DND-41 (cell line): ENCODE measurements at regions not wholly inside any gene's neighbourhood (a gene's known extent, or its start where the extent isn't known, plus 50 kb on each side); places are given as distances from the start of the nearest gene placed in this dataset.
"Not testable (repeated sequence)": the region's sequence is repeated elsewhere in the genome, so short reads cannot be mapped to it uniquely, and the experiment has no call there.

Source experiments
- ATAC-seq: fragments of 200-7000 bp; cut with Tn5 transposase; 3 replicates; pipeline ENCODE4 v1.9.1; 2021; ENCODE audit warnings: low read depth; ENCODE audit not compliant: insufficient read depth
- DNase-seq: peaks from one replicate; pipeline ENCODE4 v3.0.0-alpha.2; 2020
- H2AFZ ChIP-seq: 2 replicates; pipeline ENCODE4 v1.6.0; 2012; ENCODE audit warnings: low read depth, low read length
- H3K27ac ChIP-seq: 2 replicates; pipeline ENCODE4 v1.5.1; 2012; ENCODE audit warnings: low read length, inconsistent platforms
- H3K27me3 ChIP-seq: fragments of 200-600 bp; sonication (generic); 2 replicates; pipeline ENCODE4 v1.6.0; 2012; ENCODE audit warnings: low read length, mild to moderate bottlenecking, inconsistent platforms; ENCODE audit not compliant: insufficient read depth, poor library complexity
- H3K36me3 ChIP-seq: 2 replicates; pipeline ENCODE4 v1.5.1; 2012; ENCODE audit warnings: low read length, inconsistent platforms; ENCODE audit not compliant: insufficient read depth
- H3K4me1 ChIP-seq: 2 replicates; pipeline ENCODE4 v1.5.1; 2012; ENCODE audit warnings: mild to moderate bottlenecking, low read length; ENCODE audit not compliant: insufficient read depth
- H3K4me2 ChIP-seq: 2 replicates; pipeline ENCODE4 v1.6.0; 2012; ENCODE audit warnings: mild to moderate bottlenecking, moderate library complexity, low read length, inconsistent platforms; ENCODE audit not compliant: insufficient read depth
- H3K4me3 ChIP-seq, 2 experiments: fragments of 200-600 bp in 1 of 2; shearing (Covaris generic) in 1 of 2; 2 replicates each; pipeline ENCODE4 v1.5.1; 2012 to 2016; ENCODE audit warnings: inconsistent platforms in 2 of 2, low read length in 2 of 2, mild to moderate bottlenecking in 2 of 2, low read depth in 1 of 2, moderate library complexity in 1 of 2
- H3K79me2 ChIP-seq: 2 replicates; pipeline ENCODE4 v1.6.0; 2012; ENCODE audit warnings: low read length, inconsistent platforms; ENCODE audit not compliant: insufficient read depth
- H3K9ac ChIP-seq: 2 replicates; pipeline ENCODE4 v1.6.0; 2012; ENCODE audit warnings: low read depth, mild to moderate bottlenecking, inconsistent platforms, low read length, moderate library complexity
- H3K9me3 ChIP-seq: 2 replicates; pipeline ENCODE4 v1.5.1; 2012; ENCODE audit warnings: low read length, moderate library complexity, mild to moderate bottlenecking, inconsistent platforms; ENCODE audit not compliant: insufficient read depth, severe bottlenecking
- H4K20me1 ChIP-seq: 2 replicates; pipeline ENCODE4 v1.6.0; 2012; ENCODE audit warnings: low read length; ENCODE audit not compliant: insufficient read depth
- CTCF ChIP-seq: IDR thresholded peaks from 2 replicates; pipeline ENCODE4 v1.5.1; 2012; ENCODE audit warnings: borderline replicate concordance, low read length, moderate library complexity, mild to moderate bottlenecking; ENCODE audit not compliant: poor library complexity, severe bottlenecking; ENCODE audit errors: extremely low read depth
- EZH2 ChIP-seq: IDR thresholded peaks from 3 replicates; pipeline ENCODE4 v1.6.1; 2012; ENCODE audit warnings: borderline replicate concordance, low read depth, mild to moderate bottlenecking, moderate library complexity, low read length, inconsistent platforms; ENCODE audit not compliant: severe bottlenecking

DNA sequence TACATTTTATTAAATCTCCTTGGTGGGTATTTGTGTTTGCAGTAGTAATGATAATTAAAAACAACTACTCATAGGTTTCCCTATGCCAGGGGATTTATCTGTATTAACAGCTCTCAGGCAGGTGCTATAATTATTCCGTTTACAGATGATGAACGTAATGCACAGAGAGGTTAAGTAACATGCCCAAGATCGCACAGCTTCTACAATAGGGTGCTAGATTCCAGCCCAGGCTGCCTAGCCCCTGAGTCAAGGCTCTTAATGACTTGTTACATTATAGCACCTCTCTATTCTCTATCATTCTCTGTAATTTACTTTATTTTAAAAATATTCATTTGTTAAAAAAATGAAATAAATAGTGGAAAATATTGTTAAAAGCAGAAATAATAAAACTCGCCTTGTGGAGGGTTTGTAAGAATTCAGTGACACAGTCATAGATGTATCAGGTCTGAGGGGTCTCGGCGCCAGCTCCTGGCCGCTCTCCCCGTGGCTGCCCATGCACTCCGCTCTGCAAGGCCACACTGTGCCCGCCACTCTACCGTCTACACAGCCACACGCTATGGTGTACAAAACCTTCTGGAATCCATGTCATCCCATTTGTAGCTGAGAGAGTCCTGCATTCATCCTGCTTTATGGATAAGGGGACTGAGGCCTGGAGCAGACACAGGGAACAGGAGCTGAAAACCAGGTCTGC lies 562.2 kb downstream of the MATN1 start:
- TF ChIP-seq CTCF (no peak), EZH2 (no peak)
- no peaks in the 10 kb centered on the region for H3K4me1 ChIP-seq
- no peak overlapping the region for H3K27ac ChIP-seq
- H3K79me2 ChIP-seq: no peaks in the 10 kb centered on the region
- no peaks in the 10 kb centered on the region; the same call in 1 of the 2 replicates for H4K20me1 ChIP-seq
- peaks cover 3% of the 10 kb centered on the region for H3K27me3 ChIP-seq
- H3K9ac ChIP-seq: no peak overlapping the region
- H3K9me3 ChIP-seq: no peaks in the 10 kb centered on the region
- H2AFZ ChIP-seq: no peak overlapping the region
- DNase-seq: no peak
- ATAC-seq: no peak
- H3K4me3 ChIP-seq: no peak overlapping the region
- no peaks in the 10 kb centered on the region for H3K36me3 ChIP-seq
- H3K4me2 ChIP-seq: no peak overlapping the region

GRCh38 chr1:30159015-30159414 lies 564.4 kb downstream of the MATN1 start:
- no peak overlapping the region for H3K4me3 ChIP-seq
- no peaks in the 10 kb centered on the region; the same call in 1 of the 2 replicates for H4K20me1 ChIP-seq
- H3K36me3 ChIP-seq: no peaks in the 10 kb centered on the region
- TF ChIP-seq EZH2 (no peak), CTCF (no peak)
- H3K27ac ChIP-seq: no peak overlapping the region
- DNase-seq (no peak), ATAC-seq (no peak)
- no peak overlapping the region for H3K9ac ChIP-seq
- no peak overlapping the region for H2AFZ ChIP-seq
- H3K4me2 ChIP-seq: no peak overlapping the region
- H3K4me1 ChIP-seq: no peaks in the 10 kb centered on the region
- no peaks in the 10 kb centered on the region for H3K9me3 ChIP-seq
- peaks cover 3% of the 10 kb centered on the region for H3K27me3 ChIP-seq
- no peaks in the 10 kb centered on the region for H3K79me2 ChIP-seq

DNA sequence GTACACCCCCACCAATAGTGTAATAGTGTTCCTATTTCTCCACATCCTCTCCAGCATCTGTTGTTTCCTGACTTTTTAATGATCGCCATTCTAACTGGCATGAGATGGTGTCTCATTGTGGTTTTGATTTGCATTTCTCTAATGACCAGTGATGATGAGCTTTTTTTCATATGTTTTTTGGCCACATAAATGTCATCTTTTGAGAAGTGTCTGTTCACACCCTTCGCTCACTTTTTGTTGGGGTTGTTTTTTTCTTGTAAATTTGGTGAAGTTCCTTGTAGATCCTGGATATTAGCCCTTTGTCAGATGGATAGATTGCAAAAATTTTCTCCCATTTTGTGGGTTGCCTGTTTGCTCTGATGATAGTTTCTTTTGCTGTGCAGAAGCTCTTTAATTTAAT lies 567.7 kb downstream of the MATN1 start:
- not testable (repeated sequence) for ATAC-seq, H3K36me3 ChIP-seq, H3K4me2 ChIP-seq, H3K27me3 ChIP-seq, H3K9me3 ChIP-seq, H2AFZ ChIP-seq, H3K9ac ChIP-seq, H3K4me3 ChIP-seq, H3K4me1 ChIP-seq, DNase-seq, H3K79me2 ChIP-seq, H4K20me1 ChIP-seq, H3K27ac ChIP-seq

- not testable (repeated sequence) for H3K9ac ChIP-seq, H3K79me2 ChIP-seq, ATAC-seq, H3K4me3 ChIP-seq, H3K4me2 ChIP-seq, H3K9me3 ChIP-seq, H3K36me3 ChIP-seq, H3K27ac ChIP-seq, H2AFZ ChIP-seq, DNase-seq, H3K4me1 ChIP-seq, H3K27me3 ChIP-seq, H4K20me1 ChIP-seq
These were observed 568.1 kb downstream of the MATN1 start for GRCh38 chr1:30155253-30155652.
